ENCODE measurements at regions not wholly inside any gene's neighbourhood (a gene's known extent, or its start where the extent isn't known, plus 50 kb on each side); places are given as distances from the start of the nearest gene placed in this dataset.

GRCh38 chr5:17401470-17402288 is 96.4 kb upstream of the TAF11L2 start:
- no peak for TF ChIP-seq EZH2phosphoT487 (IDR thresholded peaks at IDR 0.05; ENCODE audit: borderline replicate concordance, low read depth, low read length)
- TF ChIP-seq, protein P1, sequence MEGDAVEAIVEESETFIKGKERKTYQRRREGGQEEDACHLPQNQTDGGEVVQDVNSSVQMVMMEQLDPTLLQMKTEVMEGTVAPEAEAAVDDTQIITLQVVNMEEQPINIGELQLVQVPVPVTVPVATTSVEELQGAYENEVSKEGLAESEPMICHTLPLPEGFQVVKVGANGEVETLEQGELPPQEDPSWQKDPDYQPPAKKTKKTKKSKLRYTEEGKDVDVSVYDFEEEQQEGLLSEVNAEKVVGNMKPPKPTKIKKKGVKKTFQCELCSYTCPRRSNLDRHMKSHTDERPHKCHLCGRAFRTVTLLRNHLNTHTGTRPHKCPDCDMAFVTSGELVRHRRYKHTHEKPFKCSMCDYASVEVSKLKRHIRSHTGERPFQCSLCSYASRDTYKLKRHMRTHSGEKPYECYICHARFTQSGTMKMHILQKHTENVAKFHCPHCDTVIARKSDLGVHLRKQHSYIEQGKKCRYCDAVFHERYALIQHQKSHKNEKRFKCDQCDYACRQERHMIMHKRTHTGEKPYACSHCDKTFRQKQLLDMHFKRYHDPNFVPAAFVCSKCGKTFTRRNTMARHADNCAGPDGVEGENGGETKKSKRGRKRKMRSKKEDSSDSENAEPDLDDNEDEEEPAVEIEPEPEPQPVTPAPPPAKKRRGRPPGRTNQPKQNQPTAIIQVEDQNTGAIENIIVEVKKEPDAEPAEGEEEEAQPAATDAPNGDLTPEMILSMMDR (conservative IDR thresholded peaks at IDR 0.05; ENCODE audit: low read length) = no peak
